ENCODE measurements at regions not wholly inside any gene's neighbourhood (a gene's known extent, or its start where the extent isn't known, plus 50 kb on each side); places are given as distances from the start of the nearest gene placed in this dataset.

DNA sequence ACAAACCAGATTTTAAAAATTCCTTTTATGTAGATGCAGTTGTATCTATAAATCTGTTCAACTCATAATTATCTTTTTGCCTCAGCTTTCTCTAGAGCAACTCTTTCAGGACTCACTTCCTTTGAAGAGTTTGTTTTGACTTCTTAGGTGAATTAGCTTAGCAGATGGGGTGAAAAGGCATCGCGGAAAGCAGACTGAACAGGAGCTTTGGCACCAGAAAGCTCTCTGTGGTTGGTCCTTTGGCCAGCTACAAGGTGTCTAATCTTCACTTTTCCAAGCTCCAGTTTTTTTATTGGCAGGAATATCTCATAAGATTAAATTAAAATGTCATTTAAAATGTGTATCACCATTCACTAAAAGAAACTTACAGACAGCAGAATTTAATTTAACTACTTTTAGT, 60.6 kb upstream of the KLF12 start:
- H4K20me1 ChIP-seq (ENCODE audit: insufficient read depth, low read length): no peaks in the 10 kb centered on the region
- no peak overlapping the region for H2AFZ ChIP-seq (ENCODE audit: low read length)

DNA sequence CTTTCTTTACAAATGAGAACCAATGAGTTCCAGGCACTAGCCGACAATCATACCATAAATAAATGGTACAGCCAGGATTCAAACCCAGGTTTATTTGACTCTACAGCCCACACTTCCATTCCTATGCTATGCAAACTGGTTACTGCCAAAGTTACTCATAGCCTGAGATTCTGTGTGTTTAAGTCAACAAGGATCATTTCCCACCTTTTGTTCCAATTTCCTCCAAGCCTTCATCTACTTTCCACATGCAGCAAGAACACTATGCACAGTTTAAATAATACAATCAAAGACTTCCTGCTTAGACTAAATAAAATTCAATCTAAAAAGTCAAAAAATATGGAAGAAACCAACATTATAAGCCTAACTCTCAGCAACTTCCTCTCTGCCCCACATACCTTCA, 59.2 kb upstream of the KLF12 start:
- Histone ChIP-seq H3K27me3 (replicated peaks; ENCODE audit: insufficient read depth, low read length) (no peaks in the 10 kb centered on the region), H3K9me3 (replicated peaks; ENCODE audit: insufficient read depth, low read length) (no peaks in the 10 kb centered on the region), H3K9ac (ENCODE audit: low read length) (no peak overlapping the region), H3K27ac (ENCODE audit: low read length) (no peak overlapping the region), H3K4me2 (ENCODE audit: low read depth, low read length) (no peak overlapping the region), H3K36me3 (replicated peaks; ENCODE audit: insufficient read depth, low read length) (no peaks in the 10 kb centered on the region), H3K4me3 (ENCODE audit: low read length) (no peak overlapping the region), H3K79me2 (ENCODE audit: low read length) (no peaks in the 10 kb centered on the region), H3K9me2 (replicated peaks; ENCODE audit: insufficient read depth, low read length) (no peaks in the 10 kb centered on the region), H2AFZ (ENCODE audit: low read length) (no peak overlapping the region), H4K20me1 (ENCODE audit: insufficient read depth, low read length) (no peaks in the 10 kb centered on the region), H3K4me1 (ENCODE audit: low read length) (no peaks in the 10 kb centered on the region), H3F3A (ENCODE audit: insufficient read depth, low read length) (no peaks in the 10 kb centered on the region)
- TF ChIP-seq EZH2 (optimal IDR thresholded peaks at IDR 0.05; ENCODE audit: low read depth, low read length) (no peak), EZH2phosphoT487 (IDR thresholded peaks at IDR 0.05; ENCODE audit: low read length) (no peak)
- TF ChIP-seq, protein P1, sequence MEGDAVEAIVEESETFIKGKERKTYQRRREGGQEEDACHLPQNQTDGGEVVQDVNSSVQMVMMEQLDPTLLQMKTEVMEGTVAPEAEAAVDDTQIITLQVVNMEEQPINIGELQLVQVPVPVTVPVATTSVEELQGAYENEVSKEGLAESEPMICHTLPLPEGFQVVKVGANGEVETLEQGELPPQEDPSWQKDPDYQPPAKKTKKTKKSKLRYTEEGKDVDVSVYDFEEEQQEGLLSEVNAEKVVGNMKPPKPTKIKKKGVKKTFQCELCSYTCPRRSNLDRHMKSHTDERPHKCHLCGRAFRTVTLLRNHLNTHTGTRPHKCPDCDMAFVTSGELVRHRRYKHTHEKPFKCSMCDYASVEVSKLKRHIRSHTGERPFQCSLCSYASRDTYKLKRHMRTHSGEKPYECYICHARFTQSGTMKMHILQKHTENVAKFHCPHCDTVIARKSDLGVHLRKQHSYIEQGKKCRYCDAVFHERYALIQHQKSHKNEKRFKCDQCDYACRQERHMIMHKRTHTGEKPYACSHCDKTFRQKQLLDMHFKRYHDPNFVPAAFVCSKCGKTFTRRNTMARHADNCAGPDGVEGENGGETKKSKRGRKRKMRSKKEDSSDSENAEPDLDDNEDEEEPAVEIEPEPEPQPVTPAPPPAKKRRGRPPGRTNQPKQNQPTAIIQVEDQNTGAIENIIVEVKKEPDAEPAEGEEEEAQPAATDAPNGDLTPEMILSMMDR (IDR thresholded peaks at IDR 0.05; ENCODE audit: low read length): no peak
- DNase-seq: no peak

More for the DNA sequence above, 60.6 kb upstream of the KLF12 start:
- no peaks in the 10 kb centered on the region for H3K27me3 ChIP-seq (replicated peaks; ENCODE audit: insufficient read depth, low read length)
- no peak overlapping the region for H3K9ac ChIP-seq (ENCODE audit: low read length)
- no peaks in the 10 kb centered on the region for H3K9me3 ChIP-seq (replicated peaks; ENCODE audit: insufficient read depth, low read length)
- H3K4me2 ChIP-seq (ENCODE audit: low read depth, low read length): no peak overlapping the region
- TF ChIP-seq EZH2 (optimal IDR thresholded peaks at IDR 0.05; ENCODE audit: low read depth, low read length): no peak
- TF ChIP-seq EZH2phosphoT487 (IDR thresholded peaks at IDR 0.05; ENCODE audit: low read length): no peak
- TF ChIP-seq, protein P1 (IDR thresholded peaks at IDR 0.05; ENCODE audit: low read length): no peak
- DNase-seq: no peak
- no peaks in the 10 kb centered on the region for H3K36me3 ChIP-seq (replicated peaks; ENCODE audit: insufficient read depth, low read length)
- no peaks in the 10 kb centered on the region for H3K4me1 ChIP-seq (ENCODE audit: low read length)
- no peak overlapping the region for H3K27ac ChIP-seq (ENCODE audit: low read length)
- H3F3A ChIP-seq (ENCODE audit: insufficient read depth, low read length): no peaks in the 10 kb centered on the region
- H3K9me2 ChIP-seq (replicated peaks; ENCODE audit: insufficient read depth, low read length): no peaks in the 10 kb centered on the region
- H3K79me2 ChIP-seq (ENCODE audit: low read length): no peaks in the 10 kb centered on the region
- no peak overlapping the region for H3K4me3 ChIP-seq (ENCODE audit: low read length)

DNA sequence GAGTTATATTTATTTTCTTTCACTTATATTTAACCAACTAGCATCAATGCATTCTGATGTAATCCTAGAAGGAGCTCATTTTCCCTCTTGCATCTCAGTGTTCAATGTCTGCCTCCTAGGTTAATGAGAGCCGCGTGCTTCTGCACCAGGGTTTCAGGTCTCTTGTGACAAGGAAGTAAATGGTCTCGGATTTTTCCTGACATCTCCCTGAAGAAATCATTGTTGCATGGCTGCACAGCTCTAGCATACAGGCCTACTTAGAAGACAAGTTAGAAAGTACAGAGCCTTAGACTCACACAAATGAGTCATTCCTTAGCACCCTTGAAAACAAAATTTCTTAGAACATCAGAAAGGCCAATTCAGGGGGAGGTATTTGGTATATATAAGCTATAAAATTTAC, 57.2 kb upstream of the KLF12 start:
- H3K36me3 ChIP-seq (replicated peaks; ENCODE audit: insufficient read depth, low read length): no peaks in the 10 kb centered on the region
- no peak overlapping the region for H3K4me3 ChIP-seq (ENCODE audit: low read length)
- no peaks in the 10 kb centered on the region for H3K4me1 ChIP-seq (ENCODE audit: low read length)
- TF ChIP-seq EZH2phosphoT487 (IDR thresholded peaks at IDR 0.05; ENCODE audit: low read length) (no peak), EZH2 (optimal IDR thresholded peaks at IDR 0.05; ENCODE audit: low read depth, low read length) (no peak)
- TF ChIP-seq, protein P1 (IDR thresholded peaks at IDR 0.05; ENCODE audit: low read length): no peak
- H3K9me3 ChIP-seq (replicated peaks; ENCODE audit: insufficient read depth, low read length): no peaks in the 10 kb centered on the region
- no peaks in the 10 kb centered on the region for H4K20me1 ChIP-seq (ENCODE audit: insufficient read depth, low read length)
- no peaks in the 10 kb centered on the region for H3K9me2 ChIP-seq (replicated peaks; ENCODE audit: insufficient read depth, low read length)
- DNase-seq: no peak
- H3F3A ChIP-seq (ENCODE audit: insufficient read depth, low read length): no peaks in the 10 kb centered on the region
- no peak overlapping the region for H3K27ac ChIP-seq (ENCODE audit: low read length)
- no peaks in the 10 kb centered on the region for H3K27me3 ChIP-seq (replicated peaks; ENCODE audit: insufficient read depth, low read length)
- no peaks in the 10 kb centered on the region for H3K79me2 ChIP-seq (ENCODE audit: low read length)
- H2AFZ ChIP-seq (ENCODE audit: low read length): no peak overlapping the region
- H3K9ac ChIP-seq (ENCODE audit: low read length): no peak overlapping the region
- H3K4me2 ChIP-seq (ENCODE audit: low read depth, low read length): no peak overlapping the region
